ENCODE measurements at regions not wholly inside any gene's neighbourhood (a gene's known extent, or its start where the extent isn't known, plus 50 kb on each side); places are given as distances from the start of the nearest gene placed in this dataset.
"Not testable (repeated sequence)": the region's sequence is repeated elsewhere in the genome, so short reads cannot be mapped to it uniquely, and the experiment has no call there.

- intact Hi-C loops (cut with DNase I) = no loop called here
- DNase-seq = peak in 1 of 2 donors; percentile 81
- peaks cover 3% of the 10 kb centered on the region for H3K9me3 ChIP-seq (ENCODE audit: control insufficient read depth, low read length)
Observed at GRCh38 chr15:20345401-20345958, 196.1 kb downstream of the GOLGA6L6 start.

GRCh38 chr15:20344601-20345400, 196.8 kb downstream of the GOLGA6L6 start:
- intact Hi-C loops (cut with DNase I) = no loop called here

More at GRCh38 chr15:20345401-20345958, 196.1 kb downstream of the GOLGA6L6 start:
- H3K4me3 ChIP-seq (ENCODE audit: low read length in 2 of 2) = no peak overlapping the region
- no peaks in the 10 kb centered on the region for H3K36me3 ChIP-seq (ENCODE audit: control insufficient read depth in 1 of 2, insufficient read depth in 2 of 2, low read length in 1 of 2)
- H3K4me1 ChIP-seq (ENCODE audit: control insufficient read depth in 1 of 2, insufficient read depth in 2 of 2, low read length in 2 of 2) = no peaks in the 10 kb centered on the region
- no peak for ATAC-seq (ENCODE audit: low FRiP score)
- H3K27me3 ChIP-seq (ENCODE audit: control insufficient read depth in 1 of 2, insufficient read depth in 2 of 2, low read length in 1 of 2) = no peaks in the 10 kb centered on the region
- H3K27ac ChIP-seq (ENCODE audit: low read depth in 1 of 2, low read length in 2 of 2) = no peak overlapping the region
- WGBS, 2 donors = 81 to 84% methylated on average over 6 to 7 of the region's 7 CpGs

GRCh38 chr15:20343395-20344211, 198.0 kb downstream of the GOLGA6L6 start:
- DNase-seq = peak; percentile 50 to 87
- H3K27me3 ChIP-seq (ENCODE audit: control insufficient read depth in 1 of 2, insufficient read depth in 2 of 2, low read length in 1 of 2); H3K4me1 ChIP-seq (ENCODE audit: control insufficient read depth in 1 of 2, insufficient read depth in 2 of 2, low read length in 2 of 2); ATAC-seq (ENCODE audit: low FRiP score); H3K4me3 ChIP-seq (ENCODE audit: low read length in 2 of 2); intact Hi-C loops (cut with DNase I); H3K9me3 ChIP-seq (ENCODE audit: control insufficient read depth, low read length); H3K27ac ChIP-seq (ENCODE audit: low read depth in 1 of 2, low read length in 2 of 2); H3K36me3 ChIP-seq (ENCODE audit: control insufficient read depth in 1 of 2, insufficient read depth in 2 of 2, low read length in 1 of 2): not testable (repeated sequence)
- WGBS, 2 donors = 81 to 86% methylated on average over 10 of the region's 10 CpGs

More at GRCh38 chr15:20344601-20345400, 196.8 kb downstream of the GOLGA6L6 start:
- H3K4me3 ChIP-seq (ENCODE audit: low read length in 2 of 2) = no peak overlapping the region
- no peak overlapping the region for H3K27ac ChIP-seq (ENCODE audit: low read depth in 1 of 2, low read length in 2 of 2)
- H3K4me1 ChIP-seq (ENCODE audit: control insufficient read depth in 1 of 2, insufficient read depth in 2 of 2, low read length in 2 of 2) = no peaks in the 10 kb centered on the region
- 73 to 74% methylated on average over 12 of the region's 12 CpGs for WGBS, 2 donors
- H3K27me3 ChIP-seq (ENCODE audit: control insufficient read depth in 1 of 2, insufficient read depth in 2 of 2, low read length in 1 of 2) = no peaks in the 10 kb centered on the region
- ATAC-seq (ENCODE audit: low FRiP score) (no peak), DNase-seq (peak; percentile 41 to 77)
- peaks cover 3% of the 10 kb centered on the region for H3K9me3 ChIP-seq (ENCODE audit: control insufficient read depth, low read length)
- no peaks in the 10 kb centered on the region for H3K36me3 ChIP-seq (ENCODE audit: control insufficient read depth in 1 of 2, insufficient read depth in 2 of 2, low read length in 1 of 2)

DNA sequence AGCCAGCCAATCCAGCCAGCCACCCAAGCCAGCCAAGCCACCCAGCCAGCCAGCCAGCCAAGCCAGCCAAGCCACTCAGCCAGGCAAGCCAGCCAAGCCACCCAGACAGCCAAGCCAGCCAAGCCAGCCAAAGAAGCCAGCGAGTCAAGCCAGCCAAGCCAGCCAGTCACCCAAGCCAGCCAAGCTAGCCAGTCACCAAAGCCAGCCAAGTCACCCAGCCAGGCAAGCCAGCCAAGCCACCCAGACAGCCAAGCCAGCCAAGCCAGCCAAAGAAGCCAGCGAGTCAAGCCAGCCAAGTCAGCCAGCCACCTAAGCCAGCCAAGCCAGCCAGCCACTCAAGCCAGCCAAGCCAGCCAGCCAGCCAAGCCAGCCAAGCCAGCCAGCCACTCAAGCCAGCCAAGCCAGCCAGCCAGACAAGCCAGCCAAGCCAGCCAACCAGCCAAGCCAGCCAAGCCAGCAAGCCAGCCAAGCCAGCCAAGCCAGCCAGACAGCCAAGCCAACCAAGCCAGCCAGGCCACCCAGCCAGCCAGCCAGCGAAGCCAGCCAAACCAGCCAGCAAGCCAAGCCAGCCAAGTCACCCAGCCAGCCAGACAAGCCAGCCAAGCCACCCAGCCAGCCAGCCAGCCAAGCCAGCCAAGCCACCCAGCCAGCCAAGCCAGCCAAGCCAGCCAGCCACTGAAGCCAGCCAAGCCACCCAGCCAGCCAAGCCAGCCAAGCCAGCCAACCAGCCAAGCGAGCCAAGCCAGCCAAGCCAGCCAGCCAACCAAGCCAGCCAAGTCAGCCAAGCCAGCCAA, 198.8 kb downstream of the GOLGA6L6 start:
- intact Hi-C loops (cut with DNase I); H3K36me3 ChIP-seq (ENCODE audit: control insufficient read depth in 1 of 2, insufficient read depth in 2 of 2, low read length in 1 of 2); H3K9me3 ChIP-seq (ENCODE audit: control insufficient read depth, low read length); ATAC-seq (ENCODE audit: low FRiP score); H3K27ac ChIP-seq (ENCODE audit: low read depth in 1 of 2, low read length in 2 of 2); H3K27me3 ChIP-seq (ENCODE audit: control insufficient read depth in 1 of 2, insufficient read depth in 2 of 2, low read length in 1 of 2); H3K4me3 ChIP-seq (ENCODE audit: low read length in 2 of 2); H3K4me1 ChIP-seq (ENCODE audit: control insufficient read depth in 1 of 2, insufficient read depth in 2 of 2, low read length in 2 of 2): not testable (repeated sequence)
- DNase-seq = peak; percentile 45 to 76
- WGBS, 2 donors = 67 to 76% methylated on average over 4 of the region's 4 CpGs

GRCh38 chr15:20341901-20342600, 199.5 kb downstream of the GOLGA6L6 start:
- DNase-seq = peak; percentile 88 to 96
- Histone ChIP-seq H3K9me3 (ENCODE audit: control insufficient read depth, low read length) (peaks cover 3% of the 10 kb centered on the region), H3K27me3 (ENCODE audit: control insufficient read depth in 1 of 2, insufficient read depth in 2 of 2, low read length in 1 of 2) (no peaks in the 10 kb centered on the region), H3K36me3 (ENCODE audit: control insufficient read depth in 1 of 2, insufficient read depth in 2 of 2, low read length in 1 of 2) (no peaks in the 10 kb centered on the region), H3K4me3 (ENCODE audit: low read length in 2 of 2) (no peak overlapping the region), H3K27ac (ENCODE audit: low read depth in 1 of 2, low read length in 2 of 2) (no peak overlapping the region), H3K4me1 (ENCODE audit: control insufficient read depth in 1 of 2, insufficient read depth in 2 of 2, low read length in 2 of 2) (no peaks in the 10 kb centered on the region)
- peak; percentile 73 for ATAC-seq (ENCODE audit: low FRiP score)
- intact Hi-C loops (cut with DNase I) = no loop called here
- WGBS, 2 donors = 75% methylated on average over 5 of the region's 5 CpGs

DNA sequence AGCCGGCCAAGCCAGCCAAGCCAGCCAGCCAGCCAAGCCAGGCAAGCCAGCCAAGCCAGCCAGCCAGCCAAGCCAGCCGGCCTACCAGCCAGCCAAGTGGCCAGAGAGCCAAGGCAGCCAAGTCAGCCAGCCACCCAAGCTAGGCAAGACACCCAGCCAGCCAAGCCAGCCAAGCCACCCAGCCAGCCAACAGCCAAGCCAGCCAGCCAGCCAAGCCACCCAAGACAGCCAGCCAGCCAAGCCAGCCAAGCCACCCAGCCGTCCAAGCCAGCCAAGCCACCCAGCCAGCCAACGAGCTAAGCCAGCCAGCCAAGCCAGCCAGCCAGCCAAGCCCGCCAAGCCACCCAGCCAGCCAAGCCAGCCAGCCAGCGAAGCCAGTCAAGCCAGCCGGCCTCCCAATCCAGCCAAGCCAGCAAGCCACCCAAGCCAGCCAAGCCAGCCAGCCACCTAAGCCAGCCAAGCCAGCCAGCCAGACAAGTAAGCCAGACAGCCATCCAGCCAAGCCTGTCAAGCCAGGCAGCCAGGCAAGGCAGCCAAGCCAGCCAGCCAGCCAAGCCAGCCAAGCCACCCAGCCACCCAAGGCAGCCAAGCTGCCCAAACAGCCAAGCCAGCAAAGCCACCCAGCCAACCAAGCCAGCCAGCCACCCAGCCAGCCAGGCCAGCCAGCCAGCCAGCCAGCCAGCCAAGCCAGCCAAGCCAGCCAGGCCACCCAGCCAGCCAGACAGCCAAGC, 200.5 kb downstream of the GOLGA6L6 start:
- 72 to 73% methylated on average over 7 of the region's 7 CpGs for WGBS, 2 donors
- intact Hi-C loops (cut with DNase I) = no loop called here

DNA sequence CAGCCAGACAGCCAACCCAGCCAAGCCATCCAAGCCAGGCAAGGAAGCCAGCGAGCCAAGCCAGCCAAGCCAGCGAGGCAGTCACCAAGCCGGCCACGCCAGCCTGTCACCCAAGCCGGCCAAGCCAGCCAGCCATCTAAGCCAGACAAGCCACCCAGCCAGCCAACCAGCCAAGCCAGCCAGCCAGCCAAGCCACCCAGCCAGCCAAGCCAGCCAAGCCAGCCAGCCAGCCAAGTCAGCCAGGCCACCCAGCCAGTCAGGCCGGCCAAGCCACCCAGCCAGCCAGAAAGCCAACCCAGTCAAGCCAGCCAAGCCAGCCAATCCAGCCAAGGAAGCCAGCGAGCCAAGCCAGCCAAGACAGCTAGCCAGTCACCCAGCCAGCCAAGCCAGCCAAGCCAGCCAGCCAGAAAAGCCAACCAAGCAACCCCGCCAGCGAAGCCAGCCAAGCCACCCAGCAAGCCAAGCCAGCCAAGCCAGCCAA, 201.2 kb downstream of the GOLGA6L6 start:
- ATAC-seq (ENCODE audit: low FRiP score) (peak; percentile 69), DNase-seq (peak; percentile 77 to 98)
- H3K4me3 ChIP-seq (ENCODE audit: low read length in 2 of 2) = no peak overlapping the region
- H3K4me1 ChIP-seq (ENCODE audit: control insufficient read depth in 1 of 2, insufficient read depth in 2 of 2, low read length in 2 of 2) = no peaks in the 10 kb centered on the region
- H3K27ac ChIP-seq (ENCODE audit: low read depth in 1 of 2, low read length in 2 of 2) = no peak overlapping the region
- no peaks in the 10 kb centered on the region for H3K36me3 ChIP-seq (ENCODE audit: control insufficient read depth in 1 of 2, insufficient read depth in 2 of 2, low read length in 1 of 2)
- WGBS, 2 donors = 80 to 82% methylated on average over 9 of the region's 9 CpGs
- H3K27me3 ChIP-seq (ENCODE audit: control insufficient read depth in 1 of 2, insufficient read depth in 2 of 2, low read length in 1 of 2) = no peaks in the 10 kb centered on the region
- H3K9me3 ChIP-seq (ENCODE audit: control insufficient read depth, low read length) = no peaks in the 10 kb centered on the region
- intact Hi-C loops (cut with DNase I) = no loop called here

More for the DNA sequence above, 200.5 kb downstream of the GOLGA6L6 start:
- Histone ChIP-seq H3K4me3 (ENCODE audit: low read length in 2 of 2) (no peak overlapping the region), H3K27me3 (ENCODE audit: control insufficient read depth in 1 of 2, insufficient read depth in 2 of 2, low read length in 1 of 2) (no peaks in the 10 kb centered on the region), H3K9me3 (ENCODE audit: control insufficient read depth, low read length) (no peaks in the 10 kb centered on the region), H3K36me3 (ENCODE audit: control insufficient read depth in 1 of 2, insufficient read depth in 2 of 2, low read length in 1 of 2) (no peaks in the 10 kb centered on the region), H3K27ac (ENCODE audit: low read depth in 1 of 2, low read length in 2 of 2) (no peak overlapping the region), H3K4me1 (ENCODE audit: control insufficient read depth in 1 of 2, insufficient read depth in 2 of 2, low read length in 2 of 2) (no peaks in the 10 kb centered on the region)
- peak; percentile 88 to 95 for DNase-seq
- peak; percentile 82 for ATAC-seq (ENCODE audit: low FRiP score)

All from aorta (tissue), 5 donors.